ENCODE measurements at regions not wholly inside any gene's neighbourhood (a gene's known extent, or its start where the extent isn't known, plus 50 kb on each side); places are given as distances from the start of the nearest gene placed in this dataset.

GRCh38 chr10:57806675-57807074 is 461.0 kb downstream of the IPMK start:
- H3K4me1 Mint-ChIP-seq = no peaks in the 10 kb centered on the region
- POLR2A ChIA-PET = no interaction called here
- 56% methylated on average over 2 of the region's 2 CpGs for WGBS (ENCODE audit: insufficient coverage)
- no peak overlapping the region for H3K27ac Mint-ChIP-seq
- Histone ChIP-seq H3K4me1 (ENCODE audit: control insufficient read depth in 1 of 2, extremely low read depth in 1 of 2, insufficient read depth in 2 of 2, low read length in 2 of 2) (no peaks in the 10 kb centered on the region), H3K36me3 (ENCODE audit: control insufficient read depth in 2 of 2, extremely low read depth in 1 of 2, insufficient read depth in 1 of 2, low read length in 1 of 2) (no peaks in the 10 kb centered on the region), H3K9me3 (no peaks in the 10 kb centered on the region), H3K27ac (ENCODE audit: low read length) (no peak overlapping the region), H3K4me3 (ENCODE audit: control insufficient read depth in 1 of 2, extremely low read depth in 1 of 2, low read length in 1 of 2) (no peak overlapping the region), H3K27me3 (replicated peaks in 1 of 2; ENCODE audit: control insufficient read depth in 2 of 2, extremely low read depth in 1 of 2, insufficient read depth in 2 of 2, low read length in 1 of 2) (no peaks in the 10 kb centered on the region)
- CTCF ChIA-PET = no interaction called here
- DNase-seq (no peak), ATAC-seq (replicated peaks in 1 of 4) (no peak)
- H3K4me3 Mint-ChIP-seq = no peak overlapping the region
- H3K27me3 Mint-ChIP-seq = no peaks in the 10 kb centered on the region
- H3K9me3 Mint-ChIP-seq = peaks cover 3 to 16% (median 9%) of the 10 kb centered on the region in 3 donors
- no peaks in the 10 kb centered on the region for H3K36me3 Mint-ChIP-seq

- ChIA-PET POLR2A (no interaction called here), CTCF (no interaction called here)
- H3K27me3 Mint-ChIP-seq = no peaks in the 10 kb centered on the region
- Histone ChIP-seq H3K4me1 (ENCODE audit: control insufficient read depth in 1 of 2, extremely low read depth in 1 of 2, insufficient read depth in 2 of 2, low read length in 2 of 2) (no peaks in the 10 kb centered on the region), H3K9me3 (no peaks in the 10 kb centered on the region), H3K27ac (ENCODE audit: low read length) (no peak overlapping the region), H3K36me3 (ENCODE audit: control insufficient read depth in 2 of 2, extremely low read depth in 1 of 2, insufficient read depth in 1 of 2, low read length in 1 of 2) (no peaks in the 10 kb centered on the region), H3K27me3 (replicated peaks in 1 of 2; ENCODE audit: control insufficient read depth in 2 of 2, extremely low read depth in 1 of 2, insufficient read depth in 2 of 2, low read length in 1 of 2) (no peaks in the 10 kb centered on the region), H3K4me3 (ENCODE audit: control insufficient read depth in 1 of 2, extremely low read depth in 1 of 2, low read length in 1 of 2) (no peak overlapping the region)
- ATAC-seq (replicated peaks in 1 of 4) (no peak), DNase-seq (no peak)
- H3K4me1 Mint-ChIP-seq = no peaks in the 10 kb centered on the region
- no peak overlapping the region for H3K4me3 Mint-ChIP-seq
- no peak overlapping the region for H3K27ac Mint-ChIP-seq
- WGBS (ENCODE audit: insufficient coverage) = 83% methylated on average over 2 of the region's 3 CpGs
- H3K36me3 Mint-ChIP-seq = no peaks in the 10 kb centered on the region
- H3K9me3 Mint-ChIP-seq = peaks cover 0 to 11% (median 6%) of the 10 kb centered on the region in 3 donors
Observed at GRCh38 chr10:57799625-57800024, 468.1 kb downstream of the IPMK start.

GRCh38 chr10:57798830-57799229 is 468.9 kb downstream of the IPMK start:
- ChIA-PET POLR2A (no interaction called here), CTCF (no interaction called here)
- H3K36me3 Mint-ChIP-seq = no peaks in the 10 kb centered on the region
- ATAC-seq (replicated peaks in 1 of 4) (no peak), DNase-seq (no peak)
- H3K4me1 ChIP-seq (ENCODE audit: control insufficient read depth in 1 of 2, extremely low read depth in 1 of 2, insufficient read depth in 2 of 2, low read length in 2 of 2) = no peaks in the 10 kb centered on the region
- no peak overlapping the region for H3K4me3 ChIP-seq (ENCODE audit: control insufficient read depth in 1 of 2, extremely low read depth in 1 of 2, low read length in 1 of 2)
- peaks cover 0 to 11% (median 6%) of the 10 kb centered on the region in 3 donors for H3K9me3 Mint-ChIP-seq
- H3K9me3 ChIP-seq = no peaks in the 10 kb centered on the region
- H3K27me3 ChIP-seq (replicated peaks in 1 of 2; ENCODE audit: control insufficient read depth in 2 of 2, extremely low read depth in 1 of 2, insufficient read depth in 2 of 2, low read length in 1 of 2) = no peaks in the 10 kb centered on the region
- WGBS (ENCODE audit: insufficient coverage) = no CpG with 5 or more reads among the region's 3 CpGs
- H3K36me3 ChIP-seq (ENCODE audit: control insufficient read depth in 2 of 2, extremely low read depth in 1 of 2, insufficient read depth in 1 of 2, low read length in 1 of 2) = no peaks in the 10 kb centered on the region
- no peaks in the 10 kb centered on the region for H3K4me1 Mint-ChIP-seq
- H3K27me3 Mint-ChIP-seq = no peaks in the 10 kb centered on the region
- H3K27ac ChIP-seq (ENCODE audit: low read length) = no peak overlapping the region
- H3K27ac Mint-ChIP-seq = no peak overlapping the region
- H3K4me3 Mint-ChIP-seq = no peak overlapping the region

GRCh38 chr10:57791546-57791945 is 476.1 kb downstream of the IPMK start:
- WGBS (ENCODE audit: insufficient coverage) = no CpG with 5 or more reads among the region's 1 CpG
- Histone ChIP-seq H3K27ac (ENCODE audit: low read length) (no peak overlapping the region), H3K9me3 (no peaks in the 10 kb centered on the region), H3K27me3 (replicated peaks in 1 of 2; ENCODE audit: control insufficient read depth in 2 of 2, extremely low read depth in 1 of 2, insufficient read depth in 2 of 2, low read length in 1 of 2) (no peaks in the 10 kb centered on the region), H3K4me1 (ENCODE audit: control insufficient read depth in 1 of 2, extremely low read depth in 1 of 2, insufficient read depth in 2 of 2, low read length in 2 of 2) (no peaks in the 10 kb centered on the region), H3K36me3 (ENCODE audit: control insufficient read depth in 2 of 2, extremely low read depth in 1 of 2, insufficient read depth in 1 of 2, low read length in 1 of 2) (no peaks in the 10 kb centered on the region), H3K4me3 (ENCODE audit: control insufficient read depth in 1 of 2, extremely low read depth in 1 of 2, low read length in 1 of 2) (no peak overlapping the region)
- Mint-ChIP-seq H3K4me3 (no peak overlapping the region), H3K4me1 (no peaks in the 10 kb centered on the region), H3K36me3 (no peaks in the 10 kb centered on the region), H3K27me3 (no peaks in the 10 kb centered on the region), H3K9me3 (peaks cover 10 to 22% (median 11%) of the 10 kb centered on the region in 3 donors), H3K27ac (no peak overlapping the region)
- POLR2A ChIA-PET = no interaction called here
- no peak for ATAC-seq (replicated peaks in 1 of 4)
- CTCF ChIA-PET = no interaction called here
- DNase-seq = no peak

GRCh38 chr10:57790703-57791102 is 477.0 kb downstream of the IPMK start:
- Histone ChIP-seq H3K9me3 (no peaks in the 10 kb centered on the region), H3K4me3 (ENCODE audit: control insufficient read depth in 1 of 2, extremely low read depth in 1 of 2, low read length in 1 of 2) (no peak overlapping the region), H3K4me1 (ENCODE audit: control insufficient read depth in 1 of 2, extremely low read depth in 1 of 2, insufficient read depth in 2 of 2, low read length in 2 of 2) (no peaks in the 10 kb centered on the region), H3K36me3 (ENCODE audit: control insufficient read depth in 2 of 2, extremely low read depth in 1 of 2, insufficient read depth in 1 of 2, low read length in 1 of 2) (no peaks in the 10 kb centered on the region), H3K27ac (ENCODE audit: low read length) (no peak overlapping the region), H3K27me3 (replicated peaks in 1 of 2; ENCODE audit: control insufficient read depth in 2 of 2, extremely low read depth in 1 of 2, insufficient read depth in 2 of 2, low read length in 1 of 2) (no peaks in the 10 kb centered on the region)
- no CpG with 5 or more reads among the region's 1 CpG for WGBS (ENCODE audit: insufficient coverage)
- Mint-ChIP-seq H3K9me3 (peaks cover 10 to 22% (median 11%) of the 10 kb centered on the region in 3 donors), H3K27ac (no peak overlapping the region), H3K27me3 (no peaks in the 10 kb centered on the region), H3K4me1 (no peaks in the 10 kb centered on the region), H3K36me3 (no peaks in the 10 kb centered on the region), H3K4me3 (no peak overlapping the region)
- no peak for DNase-seq
- no peak for ATAC-seq (replicated peaks in 1 of 4)
- POLR2A ChIA-PET = no interaction called here
- CTCF ChIA-PET = no interaction called here

GRCh38 chr10:57788117-57788516 is 479.6 kb downstream of the IPMK start:
- Histone ChIP-seq H3K9me3 (no peaks in the 10 kb centered on the region), H3K4me3 (ENCODE audit: control insufficient read depth in 1 of 2, extremely low read depth in 1 of 2, low read length in 1 of 2) (no peak overlapping the region), H3K27me3 (replicated peaks in 1 of 2; ENCODE audit: control insufficient read depth in 2 of 2, extremely low read depth in 1 of 2, insufficient read depth in 2 of 2, low read length in 1 of 2) (no peaks in the 10 kb centered on the region), H3K27ac (ENCODE audit: low read length) (no peak overlapping the region), H3K4me1 (ENCODE audit: control insufficient read depth in 1 of 2, extremely low read depth in 1 of 2, insufficient read depth in 2 of 2, low read length in 2 of 2) (no peaks in the 10 kb centered on the region), H3K36me3 (ENCODE audit: control insufficient read depth in 2 of 2, extremely low read depth in 1 of 2, insufficient read depth in 1 of 2, low read length in 1 of 2) (no peaks in the 10 kb centered on the region)
- Mint-ChIP-seq H3K4me1 (no peaks in the 10 kb centered on the region), H3K9me3 (peaks cover 10 to 27% (median 13%) of the 10 kb centered on the region in 3 donors), H3K36me3 (no peaks in the 10 kb centered on the region), H3K27ac (no peak overlapping the region), H3K27me3 (no peaks in the 10 kb centered on the region), H3K4me3 (no peak overlapping the region)
- no peak for DNase-seq
- CTCF ChIA-PET = no interaction called here
- POLR2A ChIA-PET = no interaction called here
- 93% methylated on average over 2 of the region's 3 CpGs for WGBS (ENCODE audit: insufficient coverage)
- no peak for ATAC-seq (replicated peaks in 1 of 4)

All from T-cell (primary cell).